ENCODE measurements at regions not wholly inside any gene's neighbourhood (a gene's known extent, or its start where the extent isn't known, plus 50 kb on each side); places are given as distances from the start of the nearest gene placed in this dataset.

DNA sequence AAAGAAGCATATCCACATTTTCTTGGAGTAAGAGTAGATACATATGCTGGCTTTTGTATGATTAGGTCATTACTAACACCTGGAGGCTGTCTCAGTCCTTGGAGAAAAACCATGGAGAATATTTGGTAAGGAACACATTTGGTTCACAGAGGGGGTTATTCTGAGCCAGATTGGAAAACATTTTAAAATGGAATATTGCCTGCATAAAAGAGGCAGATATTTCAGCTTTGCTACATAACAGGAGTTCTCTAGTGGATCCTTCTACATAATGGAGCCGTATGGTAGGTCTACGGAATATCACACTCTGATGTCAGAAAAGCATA, 415.1 kb downstream of the ADGRL2 start:
- no peaks in the 10 kb centered on the region for H3K36me3 ChIP-seq (ENCODE audit: insufficient read depth, low read length)
- H3K27ac ChIP-seq (ENCODE audit: low read depth, low read length): no peak overlapping the region
- H3K4me1 ChIP-seq (ENCODE audit: insufficient read depth, low read length): no peaks in the 10 kb centered on the region
- H3K4me2 ChIP-seq (ENCODE audit: insufficient read depth, low read length): no peak overlapping the region
- H2AFZ ChIP-seq (ENCODE audit: low read length): no peak overlapping the region
- H3K9me3 ChIP-seq (ENCODE audit: low read depth, low read length): no peaks in the 10 kb centered on the region
- no peak for DNase-seq (ENCODE audit: insufficient read length, low spot score, missing footprints)
- TF ChIP-seq CTCF (IDR thresholded peaks at IDR 0.05; ENCODE audit: extremely low read depth, low read depth, low read length): no peak
- no peaks in the 10 kb centered on the region for H3K79me2 ChIP-seq (ENCODE audit: insufficient read depth, low read length)
- no peaks in the 10 kb centered on the region for H4K20me1 ChIP-seq (ENCODE audit: insufficient read depth, low read length)
- H3K4me3 ChIP-seq (ENCODE audit: insufficient read depth, low read length): no peak overlapping the region
- H3K27me3 ChIP-seq (ENCODE audit: insufficient read depth, low read length): no peaks in the 10 kb centered on the region

GRCh38 chr1:82215056-82215852, 414.5 kb downstream of the ADGRL2 start:
- Histone ChIP-seq H3K4me3 (ENCODE audit: insufficient read depth, low read length) (no peak overlapping the region), H4K20me1 (ENCODE audit: insufficient read depth, low read length) (no peaks in the 10 kb centered on the region), H3K27me3 (ENCODE audit: insufficient read depth, low read length) (no peaks in the 10 kb centered on the region), H3K36me3 (ENCODE audit: insufficient read depth, low read length) (no peaks in the 10 kb centered on the region), H3K79me2 (ENCODE audit: insufficient read depth, low read length) (no peaks in the 10 kb centered on the region), H2AFZ (ENCODE audit: low read length) (no peak overlapping the region), H3K4me2 (ENCODE audit: insufficient read depth, low read length) (no peak overlapping the region), H3K4me1 (ENCODE audit: insufficient read depth, low read length) (no peaks in the 10 kb centered on the region), H3K27ac (ENCODE audit: low read depth, low read length) (no peak overlapping the region), H3K9me3 (ENCODE audit: low read depth, low read length) (no peaks in the 10 kb centered on the region)
- no peak for TF ChIP-seq CTCF (IDR thresholded peaks at IDR 0.05; ENCODE audit: extremely low read depth, low read depth, low read length)
- DNase-seq (ENCODE audit: insufficient read length, low spot score, missing footprints): no peak

DNA sequence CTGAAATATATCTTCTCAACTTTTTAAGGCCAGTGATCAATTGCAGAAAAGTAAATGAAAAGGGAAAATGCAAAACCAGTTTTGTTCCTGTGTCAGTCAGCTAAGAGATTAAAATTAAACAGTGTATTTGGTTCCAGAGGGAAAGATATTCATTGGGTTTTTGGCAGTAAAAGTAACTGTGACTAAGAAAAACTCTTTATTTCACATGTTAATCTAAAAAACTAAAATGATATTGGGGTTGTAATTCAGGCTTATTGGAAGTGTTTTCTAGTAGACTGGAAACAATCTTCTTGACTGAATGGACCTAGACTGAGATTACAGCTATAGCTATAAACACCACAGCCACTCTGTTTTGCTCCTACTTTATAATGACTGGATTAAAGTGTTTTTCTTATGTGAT, 413.9 kb downstream of the ADGRL2 start:
- H3K27ac ChIP-seq (ENCODE audit: low read depth, low read length): no peak overlapping the region
- H3K79me2 ChIP-seq (ENCODE audit: insufficient read depth, low read length): no peaks in the 10 kb centered on the region
- H3K9me3 ChIP-seq (ENCODE audit: low read depth, low read length): no peaks in the 10 kb centered on the region
- no peak overlapping the region for H3K4me3 ChIP-seq (ENCODE audit: insufficient read depth, low read length)
- H3K36me3 ChIP-seq (ENCODE audit: insufficient read depth, low read length): no peaks in the 10 kb centered on the region
- no peaks in the 10 kb centered on the region for H3K4me1 ChIP-seq (ENCODE audit: insufficient read depth, low read length)
- H3K4me2 ChIP-seq (ENCODE audit: insufficient read depth, low read length): no peak overlapping the region
- no peak overlapping the region for H2AFZ ChIP-seq (ENCODE audit: low read length)
- no peak for DNase-seq (ENCODE audit: insufficient read length, low spot score, missing footprints)
- no peaks in the 10 kb centered on the region for H4K20me1 ChIP-seq (ENCODE audit: insufficient read depth, low read length)
- no peaks in the 10 kb centered on the region for H3K27me3 ChIP-seq (ENCODE audit: insufficient read depth, low read length)
- no peak for TF ChIP-seq CTCF (IDR thresholded peaks at IDR 0.05; ENCODE audit: extremely low read depth, low read depth, low read length)

DNA sequence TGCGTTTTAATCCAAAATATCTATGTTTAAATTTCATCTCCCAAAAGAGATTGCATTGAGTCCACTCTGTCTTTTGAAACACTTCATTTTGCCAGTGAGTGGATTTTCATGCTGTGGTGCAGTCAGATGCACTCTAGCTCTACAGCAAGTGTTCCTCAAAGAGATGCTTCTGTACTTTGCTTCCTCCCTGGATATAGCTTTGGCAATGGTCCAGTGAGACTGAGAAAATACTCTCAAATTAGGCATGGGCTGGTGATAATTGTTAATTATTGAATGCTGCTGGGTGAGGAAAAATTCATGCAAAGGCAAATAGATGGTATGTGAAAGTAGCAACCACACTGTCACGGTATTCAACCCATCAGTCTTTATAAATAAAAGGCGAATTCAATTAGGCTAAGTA, 396.9 kb downstream of the ADGRL2 start:
- H3K36me3 ChIP-seq (ENCODE audit: insufficient read depth, low read length): no peaks in the 10 kb centered on the region
- no peak overlapping the region for H3K4me3 ChIP-seq (ENCODE audit: insufficient read depth, low read length)
- no peak overlapping the region for H3K4me2 ChIP-seq (ENCODE audit: insufficient read depth, low read length)
- TF ChIP-seq CTCF (IDR thresholded peaks at IDR 0.05; ENCODE audit: extremely low read depth, low read depth, low read length): no peak
- H3K4me1 ChIP-seq (ENCODE audit: insufficient read depth, low read length): no peaks in the 10 kb centered on the region
- no peak overlapping the region for H2AFZ ChIP-seq (ENCODE audit: low read length)
- no peaks in the 10 kb centered on the region for H3K79me2 ChIP-seq (ENCODE audit: insufficient read depth, low read length)
- no peaks in the 10 kb centered on the region for H3K9me3 ChIP-seq (ENCODE audit: low read depth, low read length)
- H4K20me1 ChIP-seq (ENCODE audit: insufficient read depth, low read length): no peaks in the 10 kb centered on the region
- no peaks in the 10 kb centered on the region for H3K27me3 ChIP-seq (ENCODE audit: insufficient read depth, low read length)
- no peak overlapping the region for H3K27ac ChIP-seq (ENCODE audit: low read depth, low read length)
- no peak for DNase-seq (ENCODE audit: insufficient read length, low spot score, missing footprints)
